Amniotic epithelial cell (primary cell): ENCODE measurements at regions not wholly inside any gene's neighbourhood (a gene's known extent, or its start where the extent isn't known, plus 50 kb on each side); places are given as distances from the start of the nearest gene placed in this dataset.
"Not testable (repeated sequence)": the region's sequence is repeated elsewhere in the genome, so short reads cannot be mapped to it uniquely, and the experiment has no call there.

ENCODE experiments used
- DNase-seq: peaks from one replicate; pipeline ENCODE4 v3.0.0-alpha.2; 2010; ENCODE audit warnings: low read depth

DNA sequence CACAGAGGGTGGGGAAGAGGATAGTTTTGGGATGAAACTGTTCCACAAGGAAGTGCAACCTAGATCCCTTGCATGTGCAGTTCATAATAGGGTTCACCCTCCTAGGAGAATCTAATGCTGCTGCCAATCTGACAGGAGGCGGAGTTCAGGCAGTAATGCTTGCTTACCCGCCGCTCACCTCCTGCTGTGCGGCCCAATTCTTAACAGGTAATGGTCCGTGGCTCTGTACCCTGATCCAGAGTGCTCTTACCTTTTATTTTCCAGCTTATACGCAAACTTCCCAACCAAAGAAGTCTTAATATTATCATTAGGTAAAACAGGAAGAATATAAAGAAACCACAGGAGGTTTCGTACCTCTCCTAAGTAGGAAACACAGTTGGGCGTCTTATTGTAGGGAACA is 82.7 kb upstream of the CD302 start:
- no peak for DNase-seq

DNA sequence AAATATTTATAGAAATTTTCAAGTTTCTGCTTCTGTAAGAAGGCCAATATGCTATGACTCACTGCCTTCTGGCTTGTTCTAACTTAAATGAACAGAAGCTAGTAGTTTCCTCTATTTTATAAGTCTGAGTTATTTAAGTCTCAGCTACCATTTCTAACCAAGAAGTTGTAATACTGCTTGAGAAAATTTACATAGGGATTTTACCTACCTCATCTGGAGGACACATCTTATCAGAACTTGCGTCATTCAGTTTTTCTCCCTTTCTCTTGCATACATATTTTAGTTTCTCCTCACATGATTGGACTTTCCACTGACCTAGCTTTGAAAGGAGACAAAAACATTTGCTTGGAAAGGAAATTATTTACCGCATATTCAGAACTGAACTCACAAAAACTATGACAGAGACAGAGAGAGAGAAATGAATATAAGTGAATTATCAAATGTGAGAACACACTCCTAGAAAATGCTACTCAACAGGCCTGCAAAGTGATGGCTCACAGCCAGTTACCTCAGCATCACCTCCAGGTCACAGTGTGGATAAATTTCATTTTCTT is 81.1 kb upstream of the CD302 start:
- DNase-seq: peak; percentile 49

DNA sequence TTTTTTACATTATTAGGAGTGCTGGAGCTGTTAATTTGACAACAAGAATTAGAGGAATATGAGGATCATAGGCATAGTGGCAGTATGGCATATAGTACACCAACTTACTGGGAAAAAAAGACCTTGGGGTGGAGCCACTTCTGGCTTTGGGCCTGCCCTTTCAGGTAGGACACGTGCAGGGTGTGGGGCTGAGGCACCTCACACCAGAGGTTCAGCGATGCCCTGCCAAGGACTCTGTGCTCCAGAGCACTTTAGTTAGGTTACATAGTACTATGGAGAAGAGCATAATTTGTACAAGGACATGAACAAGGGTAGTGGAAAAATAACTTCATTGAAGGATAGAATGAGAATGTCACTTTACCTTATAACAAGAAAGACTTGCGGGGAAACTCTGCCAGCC is 77.1 kb upstream of the CD302 start:
- no peak for DNase-seq

- no peak for DNase-seq
Observed at GRCh38 chr2:159873258-159873657, 75.2 kb upstream of the CD302 start.

DNA sequence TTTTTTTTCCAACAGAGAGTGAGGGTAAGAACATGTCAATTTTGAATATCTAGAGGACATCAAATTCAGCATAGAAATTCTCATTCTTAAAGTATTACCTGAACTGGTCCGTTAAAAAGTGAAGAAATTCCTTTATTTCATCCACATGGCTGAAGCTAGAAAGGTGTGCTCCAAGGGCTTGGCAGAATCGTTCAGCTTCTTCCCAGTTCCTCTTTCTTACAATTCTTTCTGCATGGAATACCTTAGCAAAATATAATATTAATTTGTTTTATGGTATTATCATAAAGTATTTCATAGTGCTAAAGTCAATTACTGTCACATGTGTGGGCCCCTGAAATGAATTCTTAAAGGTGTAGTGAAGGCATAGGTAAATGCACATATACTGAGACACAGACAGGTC is 74.3 kb upstream of the CD302 start:
- DNase-seq: no peak

DNA sequence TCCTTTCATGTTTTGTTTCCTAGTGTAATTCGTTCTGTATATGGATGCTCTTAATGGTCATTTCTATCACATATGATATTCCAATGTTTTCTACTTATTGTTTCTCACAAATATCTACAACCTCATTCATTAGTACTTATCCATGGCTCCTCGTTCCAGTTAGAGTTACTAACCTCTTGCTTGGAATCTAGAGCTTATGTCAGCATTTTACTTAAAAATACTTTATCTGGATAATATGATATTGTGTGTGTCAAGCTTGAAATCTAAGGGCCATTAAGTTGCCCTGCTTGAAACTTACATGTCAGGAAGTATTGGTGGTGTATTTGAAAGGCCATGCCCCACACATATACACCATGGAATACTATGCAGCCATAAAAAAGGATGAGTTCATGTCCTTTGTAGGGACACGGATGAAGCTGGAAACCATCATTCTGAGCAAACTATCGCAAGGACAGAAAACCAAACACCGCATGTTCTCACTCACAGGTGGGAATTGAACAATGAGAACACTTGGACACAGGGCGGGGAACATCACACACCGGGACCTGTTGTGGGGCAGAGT is 70.7 kb upstream of the CD302 start:
- not testable (repeated sequence) for DNase-seq

DNA sequence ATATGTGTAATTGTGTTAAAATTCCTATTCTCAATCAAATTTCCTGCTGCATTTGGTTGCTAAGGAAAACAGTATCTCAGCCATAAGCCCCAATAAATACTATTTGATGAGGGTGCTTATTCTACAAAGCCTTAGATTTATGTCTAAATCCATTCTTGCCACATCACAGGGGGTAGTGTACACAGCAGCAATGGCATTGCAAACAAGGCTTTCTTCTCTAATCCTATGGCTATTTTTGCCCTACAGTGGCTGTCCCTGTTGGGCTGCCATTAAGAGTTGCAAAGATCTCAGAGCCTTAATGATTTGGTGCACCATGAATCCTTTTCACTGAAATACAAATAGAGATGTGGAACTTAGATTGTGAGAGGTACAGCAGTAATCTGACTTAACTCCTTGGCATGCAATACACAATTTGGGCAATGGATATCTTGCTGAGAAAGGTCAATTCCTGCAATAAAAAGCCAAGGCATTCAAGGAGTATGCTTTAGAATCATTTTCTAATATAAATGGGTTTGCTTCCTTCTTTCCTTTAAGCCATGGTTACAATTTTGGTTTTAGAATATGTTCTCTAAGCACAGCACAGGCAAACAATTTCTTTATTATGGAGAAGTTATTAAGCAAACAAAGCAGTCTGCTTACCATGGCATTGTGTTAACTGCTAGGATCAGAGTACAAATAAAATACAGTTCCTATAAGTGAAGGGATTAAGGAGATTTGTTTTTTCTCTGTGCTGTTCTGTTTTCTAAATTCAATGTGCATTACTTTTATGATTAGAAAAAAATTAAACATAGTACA is 69.8 kb upstream of the CD302 start:
- no peak for DNase-seq

- DNase-seq: peak; percentile 4
Observed at GRCh38 chr2:159863526-159864160, 65.6 kb upstream of the CD302 start.

DNA sequence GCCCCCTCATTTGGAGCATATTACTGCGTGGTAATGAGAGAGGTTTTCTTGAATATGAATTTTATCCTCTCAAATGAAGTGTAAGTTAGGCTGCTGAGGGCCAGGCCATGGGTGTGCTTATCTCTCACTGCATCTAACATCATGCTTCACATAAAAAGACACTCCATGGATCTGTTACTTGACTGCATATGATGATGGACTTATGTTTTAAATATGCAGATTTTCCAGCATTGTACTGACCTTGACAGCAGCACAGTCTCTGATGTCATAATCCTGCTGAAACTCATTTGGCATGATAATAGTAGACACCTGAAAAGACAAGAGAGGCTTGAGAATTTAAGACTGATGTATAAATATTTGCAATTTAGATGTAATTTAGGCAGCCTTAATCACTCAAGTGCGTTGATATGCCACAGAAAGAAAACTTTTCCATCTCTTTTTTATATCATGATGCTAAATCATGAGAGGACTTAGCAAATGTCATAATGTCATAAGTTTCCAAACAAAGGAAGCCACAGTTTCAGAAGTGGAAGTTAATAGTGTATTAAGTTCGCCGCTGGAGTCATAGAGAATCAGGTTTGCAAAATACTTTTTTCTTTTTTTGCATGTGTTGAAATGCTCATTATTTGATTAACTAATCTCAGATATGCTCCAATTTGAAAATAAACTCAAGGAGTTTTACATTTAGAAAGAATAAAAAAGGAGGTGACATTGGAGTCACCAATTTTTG is 62.7 kb upstream of the CD302 start:
- no peak for DNase-seq

- DNase-seq: no peak
Observed at GRCh38 chr2:159859583-159859982, 61.6 kb upstream of the CD302 start.

DNA sequence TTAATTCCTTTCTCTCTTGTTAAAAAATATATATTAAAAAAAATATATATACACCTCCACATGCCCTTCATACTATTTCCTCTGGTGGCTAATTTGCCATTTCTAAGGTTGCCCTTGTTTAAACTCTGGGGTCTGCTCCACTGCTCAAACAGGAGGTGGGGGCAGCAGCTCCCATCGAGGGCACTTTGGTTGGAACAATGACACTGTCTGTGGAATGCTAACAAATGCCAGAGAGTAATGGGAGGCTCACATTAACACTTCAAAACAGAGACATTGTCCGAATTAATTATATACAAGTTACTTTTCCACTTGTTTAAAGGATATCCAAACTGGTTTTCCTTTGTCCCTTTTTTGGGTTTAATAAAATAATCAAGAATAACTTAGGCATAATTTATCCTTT is 58.8 kb upstream of the CD302 start:
- no peak for DNase-seq

GRCh38 chr2:159855557-159856061 is 57.6 kb upstream of the CD302 start:
- DNase-seq: peak; percentile 36

DNA sequence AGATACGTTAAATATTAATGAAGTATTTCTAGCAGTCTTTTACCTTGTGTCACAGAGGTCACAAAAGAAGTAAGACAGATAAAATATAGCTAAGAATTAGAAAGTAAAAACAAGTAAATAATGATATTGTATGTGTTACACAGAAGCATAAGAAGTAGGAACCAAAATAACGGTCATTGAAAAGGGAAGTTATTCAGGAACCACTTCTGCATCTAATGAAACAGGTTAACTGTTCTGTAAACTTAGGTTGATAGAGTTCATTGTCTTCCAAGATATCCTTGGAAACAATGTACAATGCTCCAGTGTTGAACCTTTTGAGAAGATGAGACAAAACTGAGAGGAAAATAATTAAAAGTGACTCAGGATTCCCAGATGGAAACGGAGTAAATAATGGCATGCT is 57.1 kb upstream of the CD302 start:
- no peak for DNase-seq

DNA sequence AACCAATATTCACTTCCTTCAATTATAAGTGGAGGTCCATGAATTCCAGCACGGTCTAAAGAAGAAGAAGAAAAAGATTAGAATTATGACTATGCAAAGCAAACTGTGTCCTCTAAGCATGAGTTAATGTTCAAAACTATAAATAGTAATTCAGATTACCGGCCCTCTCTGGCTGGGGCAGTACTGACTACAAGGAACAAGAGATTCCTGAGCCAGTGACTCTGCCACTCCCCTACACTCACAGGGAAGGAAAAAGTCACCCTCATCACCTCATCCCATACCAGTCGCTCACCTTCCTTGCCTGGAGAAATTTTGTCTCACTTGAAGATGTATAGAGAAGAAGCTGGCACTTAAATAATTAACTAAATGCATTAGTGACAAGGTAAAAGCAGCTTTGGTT is 56.5 kb upstream of the CD302 start:
- no peak for DNase-seq

DNA sequence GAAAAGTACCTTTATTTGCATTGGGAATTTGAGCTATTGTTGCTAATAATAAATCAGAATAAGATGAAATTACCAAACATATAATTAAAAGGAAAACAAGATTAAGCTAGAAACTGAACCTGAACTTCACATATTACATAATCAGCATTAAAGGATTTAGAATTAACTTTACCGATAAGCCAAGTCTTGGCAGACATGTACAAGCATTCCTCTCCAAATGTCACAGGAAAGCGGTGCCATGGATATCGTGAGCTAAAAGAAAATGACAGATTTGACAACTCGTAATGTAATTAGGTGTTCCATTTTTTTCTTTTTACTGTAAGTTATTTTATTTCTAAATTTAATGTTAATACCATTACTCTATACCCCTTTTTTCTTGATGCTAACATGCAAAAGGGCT is 55.1 kb upstream of the CD302 start:
- DNase-seq: no peak

DNA sequence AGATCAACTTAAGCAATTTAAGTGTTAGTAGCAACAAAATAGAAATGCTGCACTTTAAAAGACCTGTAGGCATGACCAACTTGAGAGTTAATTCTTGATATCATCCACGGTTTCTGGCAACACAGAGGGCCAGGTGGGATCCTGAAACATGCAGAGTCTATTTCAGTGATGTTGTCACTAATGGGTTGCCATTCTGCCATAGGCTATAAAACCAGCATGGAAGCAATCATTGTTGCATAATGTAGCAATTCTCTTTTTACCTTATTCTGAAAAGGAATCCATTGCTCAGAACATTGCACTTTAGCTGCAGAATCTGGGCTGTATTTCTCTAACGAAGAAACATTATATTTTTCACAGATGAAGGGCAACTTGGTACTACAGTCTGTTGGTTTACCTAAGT is 53.9 kb upstream of the CD302 start:
- no peak for DNase-seq

GRCh38 chr2:159850789-159851188 is 52.8 kb upstream of the CD302 start:
- no peak for DNase-seq

DNA sequence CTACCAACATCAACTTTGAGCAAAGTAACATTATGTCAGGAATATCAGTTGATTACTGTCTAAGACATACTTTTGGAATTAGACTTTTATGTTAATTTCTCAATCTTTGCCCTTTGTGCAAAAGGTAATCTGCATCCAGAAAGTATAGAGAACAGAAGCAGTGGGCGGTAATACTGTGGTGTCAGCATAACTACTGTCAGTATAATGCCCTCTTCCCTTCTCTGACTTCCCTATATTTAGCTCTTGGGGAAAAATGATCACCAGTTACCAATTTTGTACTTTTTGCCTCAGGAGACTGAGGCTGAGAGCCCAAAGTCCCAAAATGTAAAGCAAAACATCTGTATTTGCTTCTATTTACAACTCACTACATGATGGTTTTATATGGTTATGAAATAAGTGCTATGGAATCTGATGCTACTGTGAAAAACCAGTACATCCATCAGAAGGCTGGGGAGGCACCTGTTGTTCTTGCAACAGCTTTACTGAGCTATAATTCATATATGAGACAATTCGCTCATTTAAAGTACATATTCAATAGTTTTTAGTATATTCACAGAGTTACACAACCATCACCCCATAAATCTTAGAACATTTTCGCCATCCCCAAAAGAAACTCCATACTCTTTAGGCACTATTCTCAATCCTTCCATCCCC is 51.3 kb upstream of the CD302 start:
- DNase-seq: peak; percentile 13
